ENCODE measurements at regions not wholly inside any gene's neighbourhood (a gene's known extent, or its start where the extent isn't known, plus 50 kb on each side); places are given as distances from the start of the nearest gene placed in this dataset.
A peak's percentile ranks its signal among the peaks of the same experiment; 100 is the strongest.

DNA sequence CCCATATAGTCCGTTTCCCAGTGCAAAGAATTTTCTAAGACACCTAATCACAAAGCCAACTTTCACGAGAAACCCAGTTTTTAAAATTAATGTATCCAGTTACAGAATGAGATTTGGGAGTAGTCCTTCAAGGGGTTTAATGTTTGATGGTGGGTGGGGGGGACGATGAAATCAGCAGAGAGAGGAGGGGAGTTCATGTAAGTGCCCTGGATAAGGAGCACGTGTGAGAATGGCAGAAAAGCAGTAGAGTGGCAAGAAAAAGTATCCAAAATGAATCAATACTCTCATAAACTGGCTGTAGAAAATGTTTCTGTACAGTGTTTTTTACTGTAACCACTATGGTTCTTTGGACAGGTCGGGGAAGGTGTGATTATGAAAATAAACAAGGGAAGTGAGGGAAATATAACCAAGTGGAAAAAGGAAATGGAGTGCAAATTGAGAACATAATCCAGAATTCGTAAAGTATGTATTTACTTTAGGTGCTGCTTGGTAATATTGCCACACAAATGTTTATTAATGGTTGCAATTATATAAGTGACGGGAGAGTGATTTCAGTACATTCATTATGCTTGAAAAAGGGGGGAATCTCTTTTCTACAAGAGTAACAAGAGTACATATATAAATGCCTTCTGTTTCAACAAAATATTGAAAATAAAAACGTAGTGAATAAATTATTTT is 118.7 kb upstream of the RRP15 start:
- Mint-ChIP-seq H3K4me1 (peaks cover 24 to 29% of the 10 kb centered on the region in 2 experiments), H3K27me3 (ENCODE audit: low read depth) (peaks cover 75% of the 10 kb centered on the region), H3K4me3 (peak overlapping the region; percentile 86 to 97), H3K27ac (no peak overlapping the region), H3K36me3 (ENCODE audit: insufficient read depth in 1 of 3, low read depth in 3 of 3) (no peaks in the 10 kb centered on the region), H3K9me3 (peaks cover 0 to 4% of the 10 kb centered on the region in 2 experiments; a peak in 2 of 5 replicates)
- peaks cover 9% of the 10 kb centered on the region for H3K23me2 ChIP-seq (ENCODE audit: insufficient read length, low read depth, low read length, poor library complexity, severe bottlenecking)
- no peak overlapping the region for H4K8ac ChIP-seq (replicated peaks; ENCODE audit: insufficient read length, low read depth, low read length)
- no peaks in the 10 kb centered on the region for H3K9me3 ChIP-seq (ENCODE audit: control insufficient read depth, low read depth, low read length)
- no peaks in the 10 kb centered on the region for H3K4me1 ChIP-seq (ENCODE audit: insufficient read depth, low read length)
- no peaks in the 10 kb centered on the region; the same call in 1 of the 2 replicates for H3K27me3 ChIP-seq (ENCODE audit: insufficient read depth, low read length)
- H3K79me2 ChIP-seq (ENCODE audit: insufficient read depth, low read length), result no peaks in the 10 kb centered on the region
- H3K18ac ChIP-seq (ENCODE audit: insufficient read length, low read depth, low read length), result no peak overlapping the region
- H3K4ac ChIP-seq (ENCODE audit: low read depth, low read length), result no peak overlapping the region
- H2BK12ac ChIP-seq (ENCODE audit: insufficient read length, low read depth, low read length), result no peak overlapping the region
- H2AFZ ChIP-seq (ENCODE audit: low read length), result no peak overlapping the region
- H2BK15ac ChIP-seq (ENCODE audit: low read depth, low read length), result no peak overlapping the region
- H4K20me1 ChIP-seq (ENCODE audit: control insufficient read depth, insufficient read depth, insufficient read length), result no peaks in the 10 kb centered on the region
- no CpG with 5 or more reads among the region's 8 CpGs for WGBS (ENCODE audit: extremely low coverage, insufficient read length, low lambda C conversion rate)
- H3K23ac ChIP-seq (ENCODE audit: insufficient read length, low read depth, low read length), result no peak overlapping the region
- DNase-seq, result no peak
- H3K9ac ChIP-seq (ENCODE audit: extremely low read depth, insufficient read length, low read length), result no peak overlapping the region
- H3K27ac ChIP-seq (ENCODE audit: insufficient read length, low read depth, low read length), result no peak overlapping the region
- H2BK120ac ChIP-seq (ENCODE audit: low read depth, low read length, poor library complexity, severe bottlenecking), result no peak overlapping the region
- no peak overlapping the region for H4K5ac ChIP-seq (ENCODE audit: insufficient read length, low read depth, low read length)
- no peak overlapping the region for H3T11ph ChIP-seq (ENCODE audit: low read length)
- no peak overlapping the region for H3K14ac ChIP-seq (ENCODE audit: insufficient read depth, low read length)
- no peak overlapping the region for H3K56ac ChIP-seq (ENCODE audit: insufficient read length, low read depth, low read length)
- TF ChIP-seq, protein P1, sequence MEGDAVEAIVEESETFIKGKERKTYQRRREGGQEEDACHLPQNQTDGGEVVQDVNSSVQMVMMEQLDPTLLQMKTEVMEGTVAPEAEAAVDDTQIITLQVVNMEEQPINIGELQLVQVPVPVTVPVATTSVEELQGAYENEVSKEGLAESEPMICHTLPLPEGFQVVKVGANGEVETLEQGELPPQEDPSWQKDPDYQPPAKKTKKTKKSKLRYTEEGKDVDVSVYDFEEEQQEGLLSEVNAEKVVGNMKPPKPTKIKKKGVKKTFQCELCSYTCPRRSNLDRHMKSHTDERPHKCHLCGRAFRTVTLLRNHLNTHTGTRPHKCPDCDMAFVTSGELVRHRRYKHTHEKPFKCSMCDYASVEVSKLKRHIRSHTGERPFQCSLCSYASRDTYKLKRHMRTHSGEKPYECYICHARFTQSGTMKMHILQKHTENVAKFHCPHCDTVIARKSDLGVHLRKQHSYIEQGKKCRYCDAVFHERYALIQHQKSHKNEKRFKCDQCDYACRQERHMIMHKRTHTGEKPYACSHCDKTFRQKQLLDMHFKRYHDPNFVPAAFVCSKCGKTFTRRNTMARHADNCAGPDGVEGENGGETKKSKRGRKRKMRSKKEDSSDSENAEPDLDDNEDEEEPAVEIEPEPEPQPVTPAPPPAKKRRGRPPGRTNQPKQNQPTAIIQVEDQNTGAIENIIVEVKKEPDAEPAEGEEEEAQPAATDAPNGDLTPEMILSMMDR (conservative IDR thresholded peaks at IDR 0.05), result no peak
- H3K79me1 ChIP-seq (ENCODE audit: insufficient read depth, low read depth, low read length, poor library complexity, severe bottlenecking), result no peaks in the 10 kb centered on the region
- H4K91ac ChIP-seq (ENCODE audit: insufficient read length, low read depth, low read length), result no peak overlapping the region
- no peak overlapping the region for H2AK5ac ChIP-seq (ENCODE audit: insufficient read length, low read length)
- H2BK5ac ChIP-seq (ENCODE audit: insufficient read length, low read length), result no peak overlapping the region
- no peak overlapping the region for H2BK20ac ChIP-seq (ENCODE audit: low read depth, low read length, poor library complexity, severe bottlenecking)
- H3K4me2 ChIP-seq (ENCODE audit: insufficient read depth, insufficient read length, low read length), result peak overlapping the region; percentile 72

Measured in H9 (cell line).